NCI-H1105 (cell line): ENCODE measurements at regions not wholly inside any gene's neighbourhood (a gene's known extent, or its start where the extent isn't known, plus 50 kb on each side); places are given as distances from the start of the nearest gene placed in this dataset.
"Not testable (repeated sequence)": the region's sequence is repeated elsewhere in the genome, so short reads cannot be mapped to it uniquely, and the experiment has no call there.

Experiments
- DNase-seq: peaks from one replicate; lab custom pipeline; 2025; lab: John Stamatoyannopoulos, UW

DNA sequence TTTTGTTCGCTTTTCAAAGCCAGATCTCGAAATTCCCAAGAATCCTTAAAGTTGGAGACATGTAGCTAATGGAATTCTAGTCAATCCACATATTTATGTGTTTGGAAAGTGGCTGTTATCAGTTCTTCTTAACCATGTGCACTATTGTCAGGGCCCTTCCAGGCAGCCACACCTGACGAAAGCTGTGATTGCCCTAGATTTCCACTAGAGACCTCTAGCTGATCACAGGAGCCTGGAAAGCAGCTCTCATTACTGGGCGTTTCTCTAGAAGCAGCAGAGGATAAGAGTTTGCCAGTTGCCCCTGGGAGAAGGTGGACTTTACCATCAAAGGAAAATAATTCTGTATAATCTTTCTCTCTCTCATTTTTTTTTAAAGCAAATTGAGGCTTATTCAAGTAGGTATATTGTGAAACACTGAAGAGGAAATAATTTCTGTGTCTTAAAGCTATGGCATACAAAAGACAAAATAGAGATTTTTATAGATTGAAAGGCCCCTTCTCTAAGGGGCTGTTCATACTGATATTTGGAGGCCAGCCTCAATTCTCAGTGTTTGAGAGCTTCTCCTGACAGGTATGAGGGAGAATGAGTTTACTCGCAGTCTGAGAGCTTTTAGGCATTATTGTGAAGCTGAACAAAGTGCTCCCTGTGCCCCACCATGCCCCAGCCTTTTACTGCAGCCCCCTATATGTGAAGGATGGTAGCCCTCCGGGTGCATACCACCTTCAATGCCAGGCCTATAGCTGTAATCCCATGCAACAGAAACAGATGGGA is 405.4 kb upstream of the ACTBL2 start:
- DNase-seq, result no peak

DNA sequence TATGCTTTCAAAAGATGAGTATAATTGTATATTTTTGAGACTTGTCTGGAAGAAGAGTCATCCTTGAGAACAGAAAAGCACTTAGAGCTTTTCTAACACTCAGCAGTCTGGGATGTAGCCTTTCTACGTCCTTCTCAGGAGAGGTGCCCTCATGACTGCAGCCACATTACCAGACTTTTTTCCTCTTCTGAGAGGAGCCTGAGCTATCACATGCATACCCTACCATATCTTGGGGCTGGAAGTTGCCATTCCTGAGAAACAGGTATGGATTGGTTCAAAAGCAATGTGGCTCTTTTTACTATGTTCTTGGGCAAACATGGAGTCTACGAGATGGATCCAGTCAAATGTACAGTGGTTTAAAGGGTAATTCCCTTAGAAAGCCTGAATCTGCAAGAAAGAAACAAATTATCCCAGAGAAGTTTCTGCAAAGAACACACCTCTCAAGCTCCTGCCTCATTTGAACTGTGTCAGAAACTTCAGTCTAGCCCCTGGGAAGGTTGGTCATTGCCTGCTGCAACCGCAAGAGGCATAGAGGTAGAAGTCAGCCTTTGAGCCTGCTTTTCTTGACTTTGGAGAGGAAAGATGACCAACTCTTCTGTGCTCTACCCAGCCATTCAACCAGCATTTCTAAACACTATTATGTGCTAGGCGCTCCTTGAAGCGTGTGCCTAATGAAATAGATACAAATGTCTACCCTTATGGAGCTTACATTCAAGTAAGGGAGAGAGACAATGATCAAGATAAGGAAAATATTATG is 401.9 kb upstream of the ACTBL2 start:
- no peak for DNase-seq

DNA sequence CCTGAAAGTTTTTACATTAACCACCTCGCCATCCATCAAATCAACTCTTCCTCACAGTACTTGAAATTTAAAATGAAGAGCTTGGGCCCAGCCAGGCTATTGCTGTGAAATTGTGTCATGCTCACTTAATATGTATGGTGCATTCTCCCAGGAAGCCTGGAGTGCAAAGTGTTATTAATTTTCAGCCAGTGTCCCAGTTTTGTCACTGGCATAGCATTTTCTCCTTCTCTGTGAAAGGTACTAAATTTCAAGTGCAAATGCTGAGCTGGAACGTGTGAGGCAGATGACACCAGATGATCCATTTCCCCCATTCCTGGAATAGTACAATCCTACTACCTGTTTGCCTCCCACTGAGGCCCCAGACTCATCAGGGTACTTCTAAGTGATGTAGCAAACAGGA is 397.6 kb upstream of the ACTBL2 start:
- no peak for DNase-seq

DNA sequence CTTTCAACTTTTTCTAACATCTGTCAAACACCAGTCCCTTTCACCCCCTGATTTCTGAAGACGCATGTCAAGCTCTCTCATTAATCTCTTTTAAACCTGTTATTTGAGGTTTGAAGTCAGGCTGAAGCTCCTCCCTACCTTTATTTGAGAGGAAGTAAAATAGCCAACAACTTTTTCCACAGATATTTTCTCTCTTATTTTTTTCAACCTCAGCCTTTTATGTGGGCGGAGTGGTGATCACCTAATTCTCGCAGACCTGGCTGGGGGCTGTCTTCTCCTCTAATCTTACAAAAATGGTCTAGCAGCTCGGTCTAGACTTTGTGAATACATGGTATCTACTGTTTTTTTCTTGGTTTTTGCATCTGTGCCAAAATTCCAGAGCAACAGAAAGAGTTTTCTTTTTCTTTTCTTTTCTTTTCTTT is 395.7 kb upstream of the ACTBL2 start:
- no peak for DNase-seq

DNA sequence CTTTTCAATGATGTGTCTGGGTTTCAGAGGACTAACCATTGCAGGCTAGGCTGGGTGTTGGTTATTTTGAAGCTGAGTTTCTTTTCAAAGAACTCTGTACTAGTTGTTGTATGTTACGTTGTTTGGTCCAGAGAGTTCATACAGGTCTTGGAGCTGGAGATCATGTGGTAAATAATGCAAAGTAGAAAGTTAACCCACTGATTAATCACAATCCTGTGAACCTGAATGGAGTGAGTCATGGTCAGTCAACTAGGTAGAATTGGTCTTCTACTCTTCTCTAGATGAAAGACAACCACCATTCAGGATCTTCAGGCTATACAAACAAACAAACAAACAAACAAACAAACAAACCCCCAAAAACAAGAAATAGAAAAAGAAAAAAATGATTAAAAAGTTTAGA is 388.9 kb upstream of the ACTBL2 start:
- DNase-seq, result no peak

DNA sequence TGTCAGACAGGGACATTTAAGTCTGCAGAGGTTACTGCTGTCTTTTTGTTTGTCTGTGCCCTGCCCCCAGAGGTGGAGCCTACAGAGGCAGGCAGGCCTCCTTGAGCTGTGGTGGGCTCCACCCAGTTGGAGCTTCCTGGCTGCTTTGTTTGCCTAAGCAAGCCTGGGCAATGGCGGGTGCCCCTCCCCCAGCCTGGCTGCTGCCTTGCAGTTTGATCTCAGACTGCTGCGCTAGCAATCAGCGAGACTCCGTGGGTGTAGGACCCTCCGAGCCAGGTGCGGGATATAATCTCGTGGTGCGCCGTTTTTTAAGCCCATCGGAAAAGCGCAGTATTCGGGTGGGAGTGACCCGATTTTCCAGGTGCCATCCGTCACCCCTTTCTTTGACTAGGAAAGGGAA is 387.7 kb upstream of the ACTBL2 start:
- DNase-seq, result not testable (repeated sequence)

DNA sequence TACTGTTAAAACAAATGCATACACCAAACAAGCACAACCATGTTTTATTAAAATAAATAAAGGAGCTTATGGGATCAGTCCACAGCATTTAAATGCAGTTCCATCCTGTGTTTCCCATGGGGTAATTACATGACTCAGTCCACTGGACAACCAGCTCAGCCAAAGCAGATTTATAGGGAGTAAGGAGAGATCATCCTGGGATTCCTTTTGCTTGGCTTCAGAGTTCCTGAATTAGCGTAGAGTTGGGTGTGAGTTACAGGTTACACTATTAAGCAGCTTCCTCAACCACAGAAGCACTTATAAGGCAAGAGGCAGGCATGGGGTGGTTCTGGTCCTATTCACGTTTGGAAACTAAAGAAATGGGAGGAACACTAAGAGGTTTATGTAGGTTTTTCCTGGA is 381.1 kb upstream of the ACTBL2 start:
- no peak for DNase-seq

DNA sequence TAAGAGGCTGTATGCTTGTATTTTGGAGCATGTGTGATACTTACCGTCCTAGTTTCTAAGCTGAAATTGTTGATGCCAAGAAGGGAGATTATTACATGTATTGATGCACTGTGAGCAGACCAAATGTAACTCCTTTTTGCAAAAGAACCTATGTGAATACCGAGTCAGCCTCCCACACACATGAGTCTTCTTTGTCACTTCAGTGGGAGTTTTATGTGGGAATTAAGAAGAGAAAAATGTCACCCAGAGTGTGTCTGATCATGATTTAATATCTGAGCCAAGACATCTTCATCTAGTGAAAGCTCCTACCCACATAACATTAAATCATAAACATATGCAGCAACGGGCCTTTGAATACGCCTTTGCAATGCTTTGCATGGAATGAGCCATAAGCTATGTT is 380.3 kb upstream of the ACTBL2 start:
- no peak for DNase-seq

DNA sequence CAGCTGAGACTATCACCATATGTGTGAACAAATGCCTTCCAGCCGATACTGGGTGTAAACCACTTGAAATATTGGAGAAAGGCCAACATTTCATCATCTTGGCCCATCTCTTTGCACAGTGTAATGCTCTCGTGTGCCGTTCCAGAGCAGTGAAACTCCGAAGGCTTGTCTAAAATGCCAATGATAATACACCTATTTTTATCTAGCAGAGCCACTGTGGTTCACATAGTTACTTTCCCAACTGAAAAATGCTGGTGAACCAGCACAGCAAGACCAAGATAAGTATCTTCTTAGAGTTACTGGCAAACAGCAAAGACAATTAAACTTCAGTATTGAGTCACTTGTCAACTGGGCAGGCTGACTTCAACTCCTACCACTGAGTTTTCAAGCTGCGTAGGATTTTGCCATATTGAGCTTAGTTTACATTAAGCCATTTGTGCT is 379.9 kb upstream of the ACTBL2 start:
- no peak for DNase-seq

DNA sequence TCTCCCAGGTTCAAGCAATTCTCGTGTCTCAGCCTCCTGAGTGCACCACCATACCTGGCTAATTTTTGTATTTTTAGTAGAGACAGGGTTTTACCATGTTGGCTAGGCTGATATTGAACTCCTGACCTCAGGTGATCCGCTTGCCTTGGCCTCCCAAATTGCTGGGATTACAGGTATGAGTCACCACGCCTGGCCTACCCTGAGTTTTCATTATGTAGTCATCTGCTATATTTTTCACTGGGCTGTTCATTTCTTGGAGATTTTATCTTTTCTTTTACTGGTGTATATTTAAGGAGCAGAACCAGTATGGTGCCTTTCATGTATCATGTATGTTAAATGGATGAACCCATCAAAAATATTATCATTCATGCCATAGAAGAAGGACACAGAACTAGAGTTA is 377.0 kb upstream of the ACTBL2 start:
- DNase-seq, result no peak

DNA sequence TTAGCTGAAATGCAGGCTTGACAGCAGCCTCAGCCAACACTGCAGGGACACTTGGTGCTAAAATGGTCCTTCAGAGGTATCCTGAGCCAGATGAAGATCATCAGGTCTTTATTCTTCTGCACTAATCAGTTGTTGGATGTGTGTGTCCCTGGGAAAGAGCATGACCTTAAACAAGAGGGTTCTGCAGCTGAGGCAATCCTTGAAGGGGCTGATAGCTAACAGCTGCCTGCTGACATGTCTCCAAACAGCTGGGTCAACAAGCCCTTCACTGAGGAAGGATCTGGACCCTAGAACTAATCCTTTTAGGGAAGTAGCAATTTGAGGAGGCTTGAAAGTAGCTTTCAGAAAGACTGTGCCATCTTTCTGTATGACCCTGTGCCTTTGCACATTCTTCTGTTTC is 376.3 kb upstream of the ACTBL2 start:
- DNase-seq, result no peak

DNA sequence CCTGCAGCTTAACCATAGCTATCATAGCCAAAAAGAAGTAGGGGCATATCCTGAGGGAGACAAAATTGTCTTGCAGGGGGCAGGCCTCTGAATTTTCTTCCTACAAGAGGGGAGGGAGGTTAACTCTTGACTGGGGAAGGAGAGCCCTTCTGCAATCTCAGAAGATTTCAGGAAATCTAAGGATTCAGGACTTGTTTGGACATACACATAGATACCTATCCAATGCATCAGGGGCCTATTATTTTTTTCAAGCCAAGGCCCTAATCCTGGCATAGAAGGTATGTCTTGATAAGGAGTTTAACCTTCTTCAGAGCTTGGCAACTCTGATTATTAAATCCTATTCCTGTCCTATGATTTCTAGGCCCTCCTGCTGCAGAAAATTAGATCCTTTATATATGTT is 375.1 kb upstream of the ACTBL2 start:
- DNase-seq, result no peak

DNA sequence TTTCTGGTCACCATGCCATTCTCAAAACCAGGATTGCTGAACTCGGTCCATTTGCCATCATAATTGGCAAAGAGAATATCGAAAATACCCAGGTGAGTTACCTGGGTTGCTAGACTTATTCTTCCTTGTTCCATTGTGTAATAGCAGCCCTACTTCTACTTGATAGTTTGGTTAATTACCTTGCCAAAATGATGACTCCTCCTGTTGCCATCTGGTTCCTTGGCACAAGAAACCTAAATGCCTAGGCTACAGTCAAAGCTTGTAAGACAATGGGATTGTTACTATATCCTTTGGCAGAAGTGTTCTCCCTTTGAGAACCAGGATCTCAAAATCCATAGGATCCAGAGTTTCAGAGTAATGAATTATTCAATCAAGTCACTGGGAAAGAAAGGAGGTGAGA is 373.2 kb upstream of the ACTBL2 start:
- DNase-seq, result no peak

DNA sequence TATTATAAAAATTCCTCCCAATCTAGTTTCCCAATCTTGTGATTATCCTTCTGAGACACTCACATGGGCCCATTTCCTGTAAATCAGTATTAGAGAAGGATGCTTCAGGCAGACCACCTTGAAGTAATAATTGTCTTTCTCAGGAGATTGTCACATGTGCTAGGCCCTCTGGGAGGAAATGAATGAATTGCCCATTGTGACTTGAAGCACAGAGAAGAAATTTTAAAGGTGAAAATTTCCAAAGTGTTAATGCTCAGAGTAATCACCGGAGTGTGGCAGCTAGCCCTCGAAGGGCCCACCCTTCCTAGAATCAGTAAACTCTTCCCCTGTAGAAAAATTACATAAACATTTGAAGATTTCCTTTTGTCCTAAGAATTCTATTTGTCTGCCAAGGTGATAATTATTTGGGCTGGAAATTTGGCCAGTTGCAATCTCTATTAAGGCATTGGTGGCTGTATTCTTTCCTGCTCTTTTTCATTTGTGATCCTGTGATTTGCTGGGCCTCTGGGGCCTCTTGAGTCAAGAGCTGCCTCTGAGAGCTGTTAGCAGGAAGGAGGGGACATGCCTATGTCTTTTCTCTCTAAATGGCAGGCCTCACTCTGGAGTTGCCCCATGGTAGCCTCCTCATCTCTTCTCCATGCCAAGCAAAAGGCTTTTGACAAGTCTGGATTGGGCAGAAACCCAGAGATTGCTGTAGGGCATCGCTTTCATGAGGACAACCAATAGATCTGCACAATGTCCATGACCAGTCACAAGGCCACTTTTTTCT is 371.5 kb upstream of the ACTBL2 start:
- no peak for DNase-seq

DNA sequence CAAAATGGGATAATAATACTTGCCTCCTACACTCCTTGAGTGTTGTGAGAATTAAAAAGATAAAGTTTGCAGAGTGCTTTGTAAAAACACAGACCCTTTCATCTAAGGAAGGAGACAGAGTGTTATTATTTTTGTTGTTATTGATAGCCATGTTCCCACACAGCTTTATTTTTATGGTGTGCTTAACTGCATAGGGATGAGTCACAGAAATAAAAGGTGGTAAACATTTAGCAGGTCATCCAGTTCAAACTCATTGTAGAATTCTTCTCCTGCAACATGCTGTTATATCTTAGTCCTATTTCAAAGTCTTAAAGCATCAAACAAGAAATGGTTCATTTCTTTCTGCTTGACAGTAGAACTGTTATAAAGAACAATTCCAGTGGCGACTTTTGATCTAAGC is 367.5 kb upstream of the ACTBL2 start:
- DNase-seq, result no peak

DNA sequence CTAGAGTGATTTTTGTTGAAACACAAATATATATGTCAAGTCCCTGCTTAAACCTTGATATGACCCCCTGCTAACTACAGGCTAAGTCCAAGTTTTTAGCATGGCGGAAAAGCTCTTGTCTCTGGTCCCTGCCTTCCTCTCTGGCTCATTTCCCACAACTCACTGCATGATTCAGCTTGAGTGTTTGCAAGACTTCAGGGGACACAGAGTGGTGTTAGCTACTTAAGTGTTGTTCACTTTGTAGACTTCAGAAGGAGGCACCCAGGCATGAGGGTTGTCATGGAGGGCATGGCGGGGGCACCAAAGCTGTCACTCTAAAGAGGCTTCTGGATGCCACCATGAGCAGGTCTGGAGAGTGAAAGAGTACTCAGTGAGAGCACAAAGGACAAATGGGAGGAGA is 362.4 kb upstream of the ACTBL2 start:
- no peak for DNase-seq

DNA sequence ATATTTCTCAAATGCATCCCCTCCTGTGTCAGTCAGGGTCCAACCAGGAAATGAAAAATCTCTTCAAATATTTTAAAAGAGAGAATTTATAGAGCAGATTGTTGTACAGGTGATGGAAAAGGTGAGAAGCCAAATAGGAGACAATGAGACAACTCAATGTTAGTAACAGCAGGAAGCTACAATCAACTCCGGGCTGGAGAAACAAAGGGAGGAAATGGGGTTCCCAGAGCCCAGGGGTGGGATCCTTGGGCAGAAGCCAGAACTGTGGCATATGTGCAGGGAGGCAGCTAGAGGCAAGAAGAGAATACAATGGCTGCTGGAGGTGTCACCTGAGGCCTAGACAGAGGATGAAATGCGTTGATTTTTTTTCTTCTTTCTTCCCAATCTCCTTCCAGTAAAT is 361.8 kb upstream of the ACTBL2 start:
- no peak for DNase-seq

DNA sequence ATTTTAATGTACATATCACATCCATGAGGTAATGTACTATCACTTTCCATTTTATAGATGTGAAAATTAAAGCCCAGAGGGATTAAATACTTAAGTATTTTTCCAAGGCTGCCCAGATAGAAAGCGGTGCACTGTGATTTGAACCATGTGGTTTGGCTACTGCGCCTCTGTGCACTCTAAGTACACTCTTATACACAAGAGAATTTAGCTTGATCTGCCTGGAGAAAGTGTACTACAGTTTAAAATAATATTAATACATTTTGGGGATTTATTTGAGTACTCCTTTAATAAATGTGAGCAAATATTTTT is 360.4 kb upstream of the ACTBL2 start:
- no peak for DNase-seq

DNA sequence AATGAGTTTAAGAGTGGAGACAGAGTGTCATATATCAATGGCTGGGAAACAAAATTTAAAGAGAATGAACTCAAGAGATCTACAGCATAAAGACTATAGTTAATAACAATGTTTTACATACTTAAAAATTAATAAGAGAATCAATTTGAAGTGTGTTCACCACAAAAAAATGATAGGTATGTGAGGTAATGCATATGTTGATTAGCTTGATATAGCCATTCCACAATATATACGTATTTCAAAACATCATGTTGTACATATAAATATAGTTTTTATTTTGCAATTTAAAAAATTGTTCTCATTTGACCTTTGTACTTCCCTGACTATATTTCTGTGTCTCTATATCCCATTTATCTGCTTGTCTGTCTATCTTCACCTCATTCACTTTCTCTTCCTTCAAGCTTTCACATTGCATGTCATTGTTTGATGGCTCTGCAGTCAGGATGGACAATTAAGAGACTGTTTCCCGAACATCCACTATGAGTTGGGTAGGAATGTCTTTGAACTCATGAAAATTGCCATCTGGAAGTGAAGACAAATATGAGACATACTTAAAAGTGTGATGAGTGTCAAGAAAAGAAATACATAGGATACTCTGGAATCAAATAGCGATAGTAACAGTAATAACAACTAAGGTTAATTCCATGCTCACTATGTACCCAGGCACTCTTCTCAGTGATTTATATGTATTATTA is 359.9 kb upstream of the ACTBL2 start:
- no peak for DNase-seq

DNA sequence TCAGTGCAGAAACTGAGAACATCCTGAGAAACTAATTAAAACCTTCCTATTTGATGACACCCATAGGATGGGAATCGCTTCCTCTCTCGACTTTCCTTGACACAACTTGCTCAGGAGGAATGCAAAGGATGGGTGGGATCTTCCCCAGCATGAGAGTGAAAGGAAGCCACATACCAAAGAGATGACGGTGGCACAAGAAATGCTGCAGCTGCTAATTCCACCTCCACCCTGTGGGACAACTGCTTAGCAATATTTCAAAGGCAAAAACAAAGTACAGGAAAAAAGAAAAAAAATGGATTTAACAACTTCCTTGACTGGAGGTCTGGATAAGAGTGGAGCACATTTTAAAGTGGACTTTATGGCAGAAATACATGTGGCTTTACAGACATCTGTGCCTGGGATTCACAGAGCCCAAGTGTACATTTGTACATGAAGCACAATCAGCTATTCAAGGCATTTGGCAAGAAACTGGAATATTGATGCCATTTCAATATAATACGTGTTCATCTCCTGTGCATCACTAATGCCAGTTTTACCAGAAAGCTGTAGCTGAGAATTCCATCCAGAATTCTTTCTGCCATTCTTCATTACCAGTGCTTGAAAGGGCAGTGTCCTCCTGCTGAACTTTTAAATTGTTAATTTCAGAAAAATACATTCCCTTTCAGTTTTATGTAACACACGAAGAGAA is 359.2 kb upstream of the ACTBL2 start:
- DNase-seq, result no peak

DNA sequence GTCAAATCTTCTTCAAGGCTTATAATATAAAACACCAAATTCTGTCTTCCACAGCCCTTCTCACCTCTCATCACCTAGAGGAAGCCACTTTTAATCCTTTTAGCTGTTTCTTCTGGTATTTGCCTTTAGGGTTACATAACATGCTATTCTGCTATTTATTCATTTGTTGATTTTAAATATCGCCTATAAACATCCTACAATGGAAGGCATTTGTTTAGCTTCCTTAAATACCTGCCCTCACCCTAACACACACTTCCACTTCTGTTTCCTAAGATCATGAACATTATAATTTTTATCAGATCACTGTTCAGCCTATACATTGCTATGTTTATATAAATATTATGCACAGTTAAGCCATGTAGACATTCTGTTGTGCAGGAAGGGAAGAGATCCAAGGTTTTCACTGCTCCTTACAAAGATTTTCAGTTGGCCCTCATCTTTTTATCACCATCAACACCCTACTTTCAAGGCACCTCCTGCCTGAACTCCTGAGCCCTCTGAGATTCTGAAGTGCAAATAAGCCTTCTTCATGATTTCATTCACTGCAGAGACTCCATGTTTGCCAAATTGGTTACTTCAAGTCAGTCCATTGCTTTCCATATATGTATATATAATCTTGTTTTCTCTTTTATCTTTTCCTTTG is 356.9 kb upstream of the ACTBL2 start:
- no peak for DNase-seq
